Stomach (tissue), 8 donors: ENCODE measurements at regions not wholly inside any gene's neighbourhood (a gene's known extent, or its start where the extent isn't known, plus 50 kb on each side); places are given as distances from the start of the nearest gene placed in this dataset.
A peak's percentile ranks its signal among the peaks of the same experiment; 100 is the strongest.

ENCODE experiments used
- DNase-seq, 2 donors: peaks; one replicate each; pipeline versions ENCODE4 v3.0.0 to v3.0.0-alpha.2; 2013 to 2019
- H3K27ac ChIP-seq, 5 donors: fragments of 200-600 bp in 4 of 5; sonication (generic) in 4 of 5; one replicate each; pipeline ENCODE4 v1.5.1; 2013 to 2019; ENCODE audit warnings: mild to moderate bottlenecking in 1 of 5, moderate library complexity in 1 of 5
- H3K27me3 ChIP-seq, 3 donors: fragments of 200-600 bp; sonication (generic); one replicate each; pipeline ENCODE4 v1.5.1; 2017 to 2019; ENCODE audit warnings: mixed run types in 1 of 3
- H3K36me3 ChIP-seq, 4 donors: fragments of 200-600 bp; sonication (generic); 1 replicate in 3 of 4; 2 replicates in 1 of 4; pipeline ENCODE4 v1.5.1; 2016 to 2019
- H3K4me1 ChIP-seq, 4 donors: fragments of 200-600 bp; sonication (generic); one replicate each; pipeline ENCODE4 v1.5.1; 2016 to 2019
- H3K4me3 ChIP-seq, 4 donors: fragments of 200-600 bp; sonication (generic) in 3 of 4; one replicate each; pipeline ENCODE4 v1.5.1; 2016 to 2019; ENCODE audit warnings: mild to moderate bottlenecking in 1 of 4
- H3K9me3 ChIP-seq, 4 donors: fragments of 200-600 bp; sonication (generic); one replicate each; pipeline ENCODE4 v1.5.1; 2016 to 2019
- EP300 ChIP-seq: sonication (generic); formaldehyde crosslinking; IDR thresholded peaks from one replicate; pipeline ENCODE4 v1.6.1; 2017; ENCODE audit warnings: antibody characterized with exemption
- POLR2AphosphoS5 ChIP-seq, 3 donors: sonication (generic); formaldehyde crosslinking; IDR thresholded peaks; one replicate each; pipeline ENCODE4 v1.6.1; 2016; ENCODE audit warnings: antibody characterized with exemption in 3 of 3
- WGBS, 5 donors: extraction: QIAGEN DNeasy Blood & Tissue Kit in 3 of 5; methylation state at CpG; one replicate each; pipeline versions ENCODE4 v1.1.5 to v1.1.7; 2013 to 2018; 5-methylcytosine and 5-hydroxymethylcytosine counted together
- intact Hi-C: fragments of 100-400 bp; cut with DNase I; formaldehyde crosslinking; loops from one replicate; pipeline ENCODE4 v1.15.1; 2023; ENCODE audit warnings: low total_unique reads
- TF ChIP-seq, protein P1 (sequence below), 7 experiments: fragments of 450-650 bp in 4 of 7; fragments of 200-600 bp in 3 of 7; sonication (generic) in 3 of 7; IDR thresholded peaks; one replicate each; pipeline ENCODE4 v1.5.1; 2016 to 2019; ENCODE audit warnings: antibody characterized with exemption in 7 of 7, control low read depth in 2 of 7, mild to moderate bottlenecking in 1 of 7
- donor health status: healthy with polysubstance abuse.
- donor health status: Bipolar disorder and iron deficiency.
- donor health status: healthy.

DNA sequence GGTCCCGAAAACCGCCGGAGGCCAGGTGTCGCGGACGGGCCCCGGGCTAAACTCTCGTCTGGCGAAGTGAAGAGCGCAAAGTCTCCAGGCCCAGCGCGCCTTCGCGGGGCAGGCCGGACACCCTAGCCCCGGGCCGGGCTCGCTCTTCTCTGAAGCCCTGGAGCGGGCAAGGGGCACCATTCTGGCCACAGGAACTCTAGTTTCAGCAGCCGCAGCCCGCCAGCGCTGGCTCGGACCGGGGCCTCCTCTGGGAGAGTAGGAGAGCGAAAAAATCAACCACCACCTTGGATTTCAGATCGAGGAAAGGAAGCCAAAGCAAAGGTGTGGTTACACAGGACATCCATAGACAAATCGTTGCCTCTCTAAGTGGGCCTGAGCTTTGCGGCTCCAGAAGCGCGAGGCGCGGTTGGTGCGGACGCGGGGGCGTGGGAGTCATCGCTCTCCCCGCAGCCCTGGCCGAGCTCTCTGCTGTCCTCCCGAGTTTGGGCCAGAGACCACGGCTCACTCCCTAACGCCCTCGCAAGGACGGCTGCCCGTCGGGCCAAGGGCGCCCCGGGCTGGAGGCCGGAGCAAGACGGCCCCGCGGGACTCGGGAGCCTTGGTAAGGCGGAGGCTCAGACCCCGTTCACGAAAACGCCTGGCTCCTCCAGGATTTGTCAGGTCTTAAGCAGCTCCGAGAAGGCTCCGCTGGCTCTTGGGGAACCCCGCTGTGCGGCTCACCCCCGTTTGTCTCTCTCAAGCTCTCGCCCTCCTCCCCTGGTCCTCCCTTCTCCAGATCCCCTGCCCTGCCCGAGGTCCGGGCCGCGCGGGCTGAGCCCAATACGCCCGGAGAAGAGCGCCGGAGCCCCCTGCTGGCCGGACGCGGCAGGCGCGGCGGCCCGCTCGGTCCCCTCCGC is 132.9 kb upstream of the DPYD start:
- intact Hi-C loops: loop anchor here (10.0 kb wide), 1 partner anchor 1089 kb away; no protein-coding TSS in a partner anchor
- H3K27me3 ChIP-seq: peaks cover 7 to 80% (median 29%) of the 10 kb centered on the region in 3 donors

DNA sequence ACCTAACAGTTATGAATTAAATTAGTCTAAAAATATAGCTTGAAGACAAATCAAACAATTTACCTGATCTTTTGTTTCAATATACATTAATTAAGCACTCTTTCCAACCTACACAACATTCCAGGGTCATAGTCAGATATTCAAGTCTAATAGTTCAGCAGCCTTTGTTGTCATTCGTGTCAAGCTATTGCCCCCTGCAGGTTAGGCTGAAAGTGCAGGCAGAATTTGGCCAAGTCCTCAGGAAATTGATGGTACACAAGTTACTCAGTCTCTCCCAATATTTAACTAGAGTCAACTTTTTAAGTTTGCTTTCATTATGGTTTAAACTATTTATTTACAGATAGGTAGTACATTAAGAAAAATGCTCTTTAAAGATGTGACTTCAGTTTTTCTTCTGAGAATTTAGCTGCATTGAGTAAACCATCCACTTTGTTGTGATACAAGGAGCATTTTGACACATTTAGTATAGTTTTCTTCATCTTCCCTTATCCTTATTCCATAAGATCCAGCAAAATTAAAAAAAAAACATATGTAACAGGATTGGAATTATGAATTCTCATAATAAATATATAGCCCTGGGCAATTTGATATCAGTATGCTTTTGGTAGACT is 130.3 kb upstream of the DPYD start:
- no peaks in the 10 kb centered on the region for H3K36me3 ChIP-seq
- WGBS, 5 donors: 0% methylated on average over 1 of the region's 1 CpG
- no peak overlapping the region for H3K27ac ChIP-seq
- no peak overlapping the region for H3K4me3 ChIP-seq
- peak; percentile 72 to 87 for DNase-seq
- no peaks in the 10 kb centered on the region for H3K9me3 ChIP-seq
- intact Hi-C loops: loop anchor here (10.0 kb wide), 1 partner anchor 1086 kb away; no protein-coding TSS in a partner anchor
- H3K4me1 ChIP-seq: peaks cover 9 to 29% (median 23%) of the 10 kb centered on the region in 4 donors
- no peak for TF ChIP-seq EP300
- TF ChIP-seq, protein P1, sequence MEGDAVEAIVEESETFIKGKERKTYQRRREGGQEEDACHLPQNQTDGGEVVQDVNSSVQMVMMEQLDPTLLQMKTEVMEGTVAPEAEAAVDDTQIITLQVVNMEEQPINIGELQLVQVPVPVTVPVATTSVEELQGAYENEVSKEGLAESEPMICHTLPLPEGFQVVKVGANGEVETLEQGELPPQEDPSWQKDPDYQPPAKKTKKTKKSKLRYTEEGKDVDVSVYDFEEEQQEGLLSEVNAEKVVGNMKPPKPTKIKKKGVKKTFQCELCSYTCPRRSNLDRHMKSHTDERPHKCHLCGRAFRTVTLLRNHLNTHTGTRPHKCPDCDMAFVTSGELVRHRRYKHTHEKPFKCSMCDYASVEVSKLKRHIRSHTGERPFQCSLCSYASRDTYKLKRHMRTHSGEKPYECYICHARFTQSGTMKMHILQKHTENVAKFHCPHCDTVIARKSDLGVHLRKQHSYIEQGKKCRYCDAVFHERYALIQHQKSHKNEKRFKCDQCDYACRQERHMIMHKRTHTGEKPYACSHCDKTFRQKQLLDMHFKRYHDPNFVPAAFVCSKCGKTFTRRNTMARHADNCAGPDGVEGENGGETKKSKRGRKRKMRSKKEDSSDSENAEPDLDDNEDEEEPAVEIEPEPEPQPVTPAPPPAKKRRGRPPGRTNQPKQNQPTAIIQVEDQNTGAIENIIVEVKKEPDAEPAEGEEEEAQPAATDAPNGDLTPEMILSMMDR (IDR thresholded peaks at IDR 0.05): peak in 5 of 7 experiments; percentile 58 to 81 (median 77)
- peaks cover 11 to 99% (median 50%) of the 10 kb centered on the region in 3 donors for H3K27me3 ChIP-seq

More for the DNA sequence above, 132.9 kb upstream of the DPYD start:
- H3K4me1 ChIP-seq: peaks cover 8 to 22% (median 17%) of the 10 kb centered on the region in 4 donors
- H3K27ac ChIP-seq: no peak overlapping the region
- DNase-seq: peak; percentile 55 to 88
- H3K9me3 ChIP-seq: no peaks in the 10 kb centered on the region
- peak overlapping the region; percentile 41 to 68 (median 55) for H3K4me3 ChIP-seq
- no peaks in the 10 kb centered on the region for H3K36me3 ChIP-seq
- TF ChIP-seq, protein P1 (IDR thresholded peaks at IDR 0.05): peak in 5 of 7 experiments; percentile 25 to 93 (median 90)
- no peak for TF ChIP-seq EP300
- WGBS, 5 donors: 2 to 6% (median 3%) methylated on average over 37 to 81 of the region's 81 CpGs

DNA sequence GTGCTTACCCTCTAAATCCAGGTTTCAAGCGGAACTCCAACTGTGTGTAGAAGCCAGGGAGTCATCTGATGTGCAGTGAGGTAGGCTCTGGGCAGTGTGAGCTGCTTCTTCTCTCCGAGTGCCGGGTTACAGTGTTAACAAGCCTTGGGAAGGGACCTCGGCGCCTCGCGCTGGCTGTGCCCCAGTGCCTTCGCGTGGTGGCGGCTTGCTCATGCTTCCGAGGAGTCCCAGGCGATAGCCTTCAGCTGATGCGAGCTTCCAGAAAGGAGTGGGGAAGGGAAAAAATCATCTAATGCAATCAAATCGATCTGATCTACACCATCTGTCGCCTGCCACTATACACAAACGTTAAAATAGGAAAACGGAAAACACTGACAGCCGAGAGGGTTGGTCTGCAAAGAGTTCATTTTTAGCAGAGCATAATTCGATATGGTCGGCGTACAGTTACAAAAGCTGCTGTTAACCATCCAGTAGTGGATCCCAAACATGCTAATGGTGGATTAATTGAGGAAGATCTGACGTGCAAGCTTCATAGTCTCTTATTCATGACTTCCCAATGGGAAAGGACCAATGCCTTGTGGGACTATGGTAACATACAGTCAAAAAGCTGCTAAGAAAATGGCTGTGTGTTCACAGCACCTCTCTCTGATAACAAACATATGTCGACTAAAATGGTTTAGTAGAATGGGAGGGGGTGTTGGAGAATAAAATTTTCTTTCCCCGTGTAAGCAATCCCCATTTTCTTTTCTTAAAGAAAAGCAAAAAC is 128.7 kb upstream of the DPYD start:
- Histone ChIP-seq H3K27me3 (peaks cover 27 to 100% (median 66%) of the 10 kb centered on the region in 3 donors), H3K4me1 (peaks cover 19 to 45% (median 36%) of the 10 kb centered on the region in 4 donors), H3K9me3 (peaks cover 0 to 4% (median 0%) of the 10 kb centered on the region in 4 donors), H3K27ac (no peak overlapping the region), H3K4me3 (no peak overlapping the region), H3K36me3 (no peaks in the 10 kb centered on the region)
- TF ChIP-seq POLR2AphosphoS5 (IDR thresholded peaks at IDR 0.05) (no peak), EP300 (no peak)
- TF ChIP-seq, protein P1 (IDR thresholded peaks at IDR 0.05): no peak
- intact Hi-C loops: loop anchor here (10.0 kb wide), 1 partner anchor 1085 kb away; no protein-coding TSS in a partner anchor
- peak; percentile 24 to 41 for DNase-seq
- WGBS, 5 donors: 18 to 32% (median 26%) methylated on average over 24 of the region's 24 CpGs
